Esophagus squamous epithelium (tissue), 5 donors: ENCODE measurements at regions not wholly inside any gene's neighbourhood (a gene's known extent, or its start where the extent isn't known, plus 50 kb on each side); places are given as distances from the start of the nearest gene placed in this dataset.
A peak's percentile ranks its signal among the peaks of the same experiment; 100 is the strongest.

ENCODE experiments used
- DNase-seq: peaks from one replicate; lab custom pipeline; 2025; lab: John Stamatoyannopoulos, UW
- H3K27ac ChIP-seq, 4 donors: fragments of 200-600 bp; sonication (generic); one replicate each; pipeline ENCODE4 v1.5.1; 2016 to 2019; ENCODE audit warnings: mild to moderate bottlenecking in 1 of 4
- H3K27me3 ChIP-seq, 4 donors: fragments of 200-600 bp; sonication (generic); 1 replicate in 3 of 4; 2 replicates in 1 of 4; pipeline versions ENCODE4 v1.5.1 to v1.6.0; 2017 to 2021; ENCODE audit warnings: antibody characterized with exemption in 1 of 4
- H3K36me3 ChIP-seq, 3 donors: fragments of 200-600 bp; sonication (generic); one replicate each; pipeline ENCODE4 v1.5.1; 2016 to 2019
- H3K4me1 ChIP-seq, 3 donors: fragments of 200-600 bp; sonication (generic); one replicate each; pipeline ENCODE4 v1.5.1; 2017 to 2019
- H3K4me3 ChIP-seq, 4 donors: fragments of 200-600 bp; sonication (generic); 1 replicate in 3 of 4; 2 replicates in 1 of 4; pipeline ENCODE4 v1.5.1; 2016 to 2019; ENCODE audit warnings: mild to moderate bottlenecking in 2 of 4, moderate library complexity in 1 of 4
- H3K9me3 ChIP-seq, 3 donors: fragments of 200-600 bp; sonication (generic); one replicate each; pipeline ENCODE4 v1.5.1; 2016 to 2019
- CTCF ChIP-seq, 6 experiments: fragments of 450-650 bp in 4 of 6; fragments of 200-600 bp in 2 of 6; sonication (generic) in 2 of 6; IDR thresholded peaks; one replicate each; pipeline ENCODE4 v1.5.1; 2016 to 2019; ENCODE audit warnings: antibody characterized with exemption in 6 of 6, mild to moderate bottlenecking in 4 of 6, moderate library complexity in 4 of 6
- POLR2A ChIP-seq, 4 donors: fragments of 450-650 bp; IDR thresholded peaks; one replicate each; pipeline ENCODE4 v1.6.1; 2017; ENCODE audit warnings: antibody characterized with exemption in 4 of 4, mild to moderate bottlenecking in 4 of 4, moderate library complexity in 3 of 4
- WGBS, 2 donors: methylation state at CpG; one replicate each; pipeline ENCODE4 v1.1.5; 2018; 5-methylcytosine and 5-hydroxymethylcytosine counted together
- intact Hi-C: fragments of 100-400 bp; cut with DNase I; formaldehyde crosslinking; loops from one replicate; pipeline ENCODE4 v1.15.0; 2022
- donor health status: DM: yes; HTN: yes; CAD: no.

DNA sequence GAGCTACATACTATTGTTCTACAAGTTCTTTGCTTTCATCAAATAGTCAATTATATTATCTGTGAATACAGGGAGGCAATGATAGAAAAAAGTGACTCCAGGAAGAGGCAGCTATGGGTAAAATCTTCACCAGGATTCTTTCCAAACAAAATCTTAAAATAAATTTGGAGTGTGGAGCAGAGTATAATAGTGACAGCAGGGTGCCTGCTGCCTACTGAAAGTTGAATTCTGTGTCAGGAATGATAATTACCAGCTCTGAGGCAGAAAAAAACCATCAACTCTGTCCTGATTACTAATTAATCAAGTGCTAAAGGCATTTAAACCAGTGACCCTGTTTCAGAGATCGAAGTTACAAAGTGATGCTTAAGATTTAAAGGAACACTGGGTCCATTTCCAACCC lies 148.0 kb downstream of the DIPK2A start:
- peaks cover 0 to 3% (median 0%) of the 10 kb centered on the region in 3 donors for H3K4me1 ChIP-seq
- H3K36me3 ChIP-seq = no peaks in the 10 kb centered on the region
- no peak for DNase-seq
- no peaks in the 10 kb centered on the region for H3K27me3 ChIP-seq
- intact Hi-C loops = no loop called here
- TF ChIP-seq POLR2A (IDR thresholded peaks at IDR 0.05) = no peak
- no peak for TF ChIP-seq CTCF (IDR thresholded peaks at IDR 0.05)
- 35 to 38% methylated on average over 1 of the region's 1 CpG for WGBS, 2 donors
- H3K27ac ChIP-seq = no peak overlapping the region
- H3K9me3 ChIP-seq = no peaks in the 10 kb centered on the region
- no peak overlapping the region for H3K4me3 ChIP-seq

- no peak overlapping the region for H3K4me3 ChIP-seq
- no peak overlapping the region for H3K27ac ChIP-seq
- peaks cover 0 to 6% (median 0%) of the 10 kb centered on the region in 3 donors for H3K4me1 ChIP-seq
- H3K27me3 ChIP-seq = no peaks in the 10 kb centered on the region
- DNase-seq = no peak
- intact Hi-C loops = no loop called here
- H3K36me3 ChIP-seq = no peaks in the 10 kb centered on the region
- no peaks in the 10 kb centered on the region for H3K9me3 ChIP-seq
- no peak for TF ChIP-seq POLR2A (IDR thresholded peaks at IDR 0.05)
- TF ChIP-seq CTCF (IDR thresholded peaks at IDR 0.05) = no peak
Observed at GRCh38 chr3:144121661-144122060, 150.0 kb downstream of the DIPK2A start.

GRCh38 chr3:144127014-144127413 lies 155.4 kb downstream of the DIPK2A start:
- no peak overlapping the region for H3K4me3 ChIP-seq
- peaks cover 0 to 28% (median 0%) of the 10 kb centered on the region in 3 donors for H3K4me1 ChIP-seq
- WGBS, 2 donors = 50 to 51% methylated on average over 3 of the region's 3 CpGs
- no peak for DNase-seq
- no peak for TF ChIP-seq CTCF (IDR thresholded peaks at IDR 0.05)
- TF ChIP-seq POLR2A (IDR thresholded peaks at IDR 0.05) = no peak
- H3K36me3 ChIP-seq = no peaks in the 10 kb centered on the region
- intact Hi-C loops = no loop called here
- H3K27ac ChIP-seq = peak overlapping the region; percentile 36 to 84 (median 73)
- no peaks in the 10 kb centered on the region for H3K9me3 ChIP-seq
- no peaks in the 10 kb centered on the region for H3K27me3 ChIP-seq

GRCh38 chr3:144127700-144128099 lies 156.1 kb downstream of the DIPK2A start:
- no peak overlapping the region for H3K4me3 ChIP-seq
- no peak for DNase-seq
- peak overlapping the region; percentile 64 to 84 (median 75) for H3K27ac ChIP-seq
- 34 to 49% methylated on average over 2 of the region's 2 CpGs for WGBS, 2 donors
- H3K27me3 ChIP-seq = no peaks in the 10 kb centered on the region
- no peaks in the 10 kb centered on the region for H3K9me3 ChIP-seq
- H3K4me1 ChIP-seq = peaks cover 0 to 28% (median 0%) of the 10 kb centered on the region in 3 donors
- intact Hi-C loops = no loop called here
- TF ChIP-seq CTCF (IDR thresholded peaks at IDR 0.05) = no peak
- TF ChIP-seq POLR2A (IDR thresholded peaks at IDR 0.05) = no peak
- H3K36me3 ChIP-seq = no peaks in the 10 kb centered on the region

DNA sequence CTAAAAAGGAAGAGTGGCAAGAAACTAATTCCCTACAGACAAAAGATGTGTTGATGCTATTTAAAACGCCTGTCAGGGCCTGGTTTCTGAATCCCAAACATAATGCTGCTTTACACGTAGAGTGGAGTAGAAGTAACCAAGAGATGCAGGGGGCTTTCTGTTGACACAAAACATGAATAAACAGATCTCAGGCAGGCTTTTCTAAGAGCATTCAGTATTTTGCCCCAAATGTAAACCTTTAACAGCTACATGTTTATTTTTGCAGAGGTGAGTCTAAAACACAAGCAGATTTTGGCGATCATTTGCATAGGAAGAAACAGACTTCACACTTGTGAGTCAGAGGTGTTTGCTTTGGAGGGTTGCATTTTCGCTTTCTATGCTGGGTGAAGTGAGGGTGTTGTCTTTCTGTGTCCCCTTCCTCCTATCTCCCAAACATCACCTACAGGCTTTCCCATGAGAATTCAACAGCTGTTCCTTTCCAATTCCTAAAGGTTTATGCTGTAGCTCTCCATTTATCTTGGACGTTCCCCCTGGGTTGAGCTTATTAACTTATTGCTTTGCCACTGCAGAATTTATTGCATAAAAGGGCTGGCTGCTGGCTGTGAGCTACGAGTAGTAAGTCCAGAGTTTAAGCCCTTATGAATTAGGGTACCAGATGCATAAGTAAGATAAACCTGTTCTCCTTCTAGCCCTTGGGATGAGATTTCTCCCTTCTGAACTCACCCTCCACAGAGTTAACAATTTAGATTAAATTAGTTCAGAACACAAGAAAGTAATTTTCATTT lies 156.7 kb downstream of the DIPK2A start:
- H3K4me1 ChIP-seq = peaks cover 0 to 28% (median 0%) of the 10 kb centered on the region in 3 donors
- no peaks in the 10 kb centered on the region for H3K27me3 ChIP-seq
- no peaks in the 10 kb centered on the region for H3K36me3 ChIP-seq
- no peak for DNase-seq
- no peaks in the 10 kb centered on the region for H3K9me3 ChIP-seq
- H3K27ac ChIP-seq = peak overlapping the region; percentile 64 to 84 (median 75)
- intact Hi-C loops = no loop called here
- peak overlapping the region in 1 of 4 donors; percentile 2 for H3K4me3 ChIP-seq
- TF ChIP-seq POLR2A (IDR thresholded peaks at IDR 0.05) (no peak), CTCF (IDR thresholded peaks at IDR 0.05) (no peak)
- 18 to 30% methylated on average over 6 of the region's 6 CpGs for WGBS, 2 donors
